ENCODE measurements at regions not wholly inside any gene's neighbourhood (a gene's known extent, or its start where the extent isn't known, plus 50 kb on each side); places are given as distances from the start of the nearest gene placed in this dataset.

DNA sequence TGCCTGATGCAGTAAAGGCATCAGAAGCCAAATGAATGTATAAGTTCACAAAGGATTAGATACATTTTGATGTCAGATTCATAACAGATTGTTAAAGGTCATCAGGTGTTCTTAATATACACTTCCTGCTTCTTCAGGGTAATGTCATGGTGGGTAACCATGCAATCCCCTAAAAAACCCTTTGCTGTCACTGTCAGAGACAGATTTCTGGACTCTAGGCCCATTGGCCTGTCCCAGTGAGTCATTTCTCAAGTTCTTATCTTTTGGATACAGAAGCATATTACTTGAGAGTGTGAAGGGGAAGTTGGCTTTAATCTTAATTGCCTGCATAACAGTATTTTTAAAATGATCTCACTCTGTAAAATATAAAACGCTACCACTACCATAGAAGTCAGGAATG is 895.6 kb upstream of the MAP3K7 start:
- TF ChIP-seq, protein P1, sequence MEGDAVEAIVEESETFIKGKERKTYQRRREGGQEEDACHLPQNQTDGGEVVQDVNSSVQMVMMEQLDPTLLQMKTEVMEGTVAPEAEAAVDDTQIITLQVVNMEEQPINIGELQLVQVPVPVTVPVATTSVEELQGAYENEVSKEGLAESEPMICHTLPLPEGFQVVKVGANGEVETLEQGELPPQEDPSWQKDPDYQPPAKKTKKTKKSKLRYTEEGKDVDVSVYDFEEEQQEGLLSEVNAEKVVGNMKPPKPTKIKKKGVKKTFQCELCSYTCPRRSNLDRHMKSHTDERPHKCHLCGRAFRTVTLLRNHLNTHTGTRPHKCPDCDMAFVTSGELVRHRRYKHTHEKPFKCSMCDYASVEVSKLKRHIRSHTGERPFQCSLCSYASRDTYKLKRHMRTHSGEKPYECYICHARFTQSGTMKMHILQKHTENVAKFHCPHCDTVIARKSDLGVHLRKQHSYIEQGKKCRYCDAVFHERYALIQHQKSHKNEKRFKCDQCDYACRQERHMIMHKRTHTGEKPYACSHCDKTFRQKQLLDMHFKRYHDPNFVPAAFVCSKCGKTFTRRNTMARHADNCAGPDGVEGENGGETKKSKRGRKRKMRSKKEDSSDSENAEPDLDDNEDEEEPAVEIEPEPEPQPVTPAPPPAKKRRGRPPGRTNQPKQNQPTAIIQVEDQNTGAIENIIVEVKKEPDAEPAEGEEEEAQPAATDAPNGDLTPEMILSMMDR (IDR thresholded peaks at IDR 0.05; ENCODE audit: insufficient read depth, low read length): no peak
- TF ChIP-seq POLR2AphosphoS5 (IDR thresholded peaks at IDR 0.05; ENCODE audit: low read depth): no peak
